ENCODE measurements at regions not wholly inside any gene's neighbourhood (a gene's known extent, or its start where the extent isn't known, plus 50 kb on each side); places are given as distances from the start of the nearest gene placed in this dataset.

- FAIRE-seq (no peak), DNase-seq (no peak)
- intact Hi-C loops (cut with DNase I): no loop called here
Measured at GRCh38 chr12:40172879-40173278, 51.9 kb upstream of the LRRK2 start.

GRCh38 chr12:40171501-40171900 lies 53.3 kb upstream of the LRRK2 start:
- no peak overlapping the region for H3K27ac ChIP-seq (ENCODE audit: low read depth in 2 of 2, low read length in 2 of 2)
- intact Hi-C loops (cut with DNase I): no loop called here
- no peak for TF ChIP-seq CTCF (IDR thresholded peaks at IDR 0.05; ENCODE audit: borderline replicate concordance, extremely low read depth, insufficient read depth)
- DNase-seq (no peak), FAIRE-seq (no peak)
- no peaks in the 10 kb centered on the region for H3K9me3 ChIP-seq (ENCODE audit: control insufficient read depth in 2 of 3, insufficient read depth in 1 of 3, low read length in 3 of 3)
- H3K36me3 ChIP-seq (ENCODE audit: control insufficient read depth in 2 of 3, insufficient read depth in 3 of 3, low read length in 3 of 3): no peaks in the 10 kb centered on the region
- no peaks in the 10 kb centered on the region for H3K27me3 ChIP-seq (ENCODE audit: control insufficient read depth, insufficient read depth, low read length)
- H3K4me3 ChIP-seq (ENCODE audit: low read length in 3 of 3): no peak overlapping the region
- no peak overlapping the region for H3K9ac ChIP-seq (ENCODE audit: low read length in 3 of 3)
- no peaks in the 10 kb centered on the region for H3K4me1 ChIP-seq (ENCODE audit: control insufficient read depth in 2 of 3, insufficient read depth in 2 of 3, low read depth in 1 of 3, low read length in 3 of 3)

More at GRCh38 chr12:40172879-40173278, 51.9 kb upstream of the LRRK2 start:
- no peak overlapping the region for H3K9ac ChIP-seq (ENCODE audit: low read length in 3 of 3)
- H3K27me3 ChIP-seq (ENCODE audit: control insufficient read depth, insufficient read depth, low read length): no peaks in the 10 kb centered on the region
- H3K4me1 ChIP-seq (ENCODE audit: control insufficient read depth in 2 of 3, insufficient read depth in 2 of 3, low read depth in 1 of 3, low read length in 3 of 3): no peaks in the 10 kb centered on the region
- TF ChIP-seq CTCF (IDR thresholded peaks at IDR 0.05; ENCODE audit: borderline replicate concordance, extremely low read depth, insufficient read depth): no peak
- no peak overlapping the region for H3K27ac ChIP-seq (ENCODE audit: low read depth in 2 of 2, low read length in 2 of 2)
- no peak overlapping the region for H3K4me3 ChIP-seq (ENCODE audit: low read length in 3 of 3)
- no peaks in the 10 kb centered on the region for H3K9me3 ChIP-seq (ENCODE audit: control insufficient read depth in 2 of 3, insufficient read depth in 1 of 3, low read length in 3 of 3)
- H3K36me3 ChIP-seq (ENCODE audit: control insufficient read depth in 2 of 3, insufficient read depth in 3 of 3, low read length in 3 of 3): no peaks in the 10 kb centered on the region

- no peak overlapping the region for H3K9ac ChIP-seq (ENCODE audit: low read length in 3 of 3)
- no peak for TF ChIP-seq CTCF (IDR thresholded peaks at IDR 0.05; ENCODE audit: borderline replicate concordance, extremely low read depth, insufficient read depth)
- no peaks in the 10 kb centered on the region for H3K4me1 ChIP-seq (ENCODE audit: control insufficient read depth in 2 of 3, insufficient read depth in 2 of 3, low read depth in 1 of 3, low read length in 3 of 3)
- DNase-seq (no peak), FAIRE-seq (no peak)
- H3K27ac ChIP-seq (ENCODE audit: low read depth in 2 of 2, low read length in 2 of 2): no peak overlapping the region
- intact Hi-C loops (cut with DNase I): no loop called here
- H3K4me3 ChIP-seq (ENCODE audit: low read length in 3 of 3): no peak overlapping the region
- H3K36me3 ChIP-seq (ENCODE audit: control insufficient read depth in 2 of 3, insufficient read depth in 3 of 3, low read length in 3 of 3): no peaks in the 10 kb centered on the region
- no peaks in the 10 kb centered on the region for H3K27me3 ChIP-seq (ENCODE audit: control insufficient read depth, insufficient read depth, low read length)
- H3K9me3 ChIP-seq (ENCODE audit: control insufficient read depth in 2 of 3, insufficient read depth in 1 of 3, low read length in 3 of 3): no peaks in the 10 kb centered on the region
Measured at GRCh38 chr12:40171066-40171465, 53.7 kb upstream of the LRRK2 start.

- Histone ChIP-seq H3K4me3 (ENCODE audit: low read length in 3 of 3) (no peak overlapping the region), H3K27me3 (ENCODE audit: control insufficient read depth, insufficient read depth, low read length) (no peaks in the 10 kb centered on the region), H3K36me3 (ENCODE audit: control insufficient read depth in 2 of 3, insufficient read depth in 3 of 3, low read length in 3 of 3) (no peaks in the 10 kb centered on the region), H3K9ac (ENCODE audit: low read length in 3 of 3) (no peak overlapping the region), H3K4me1 (ENCODE audit: control insufficient read depth in 2 of 3, insufficient read depth in 2 of 3, low read depth in 1 of 3, low read length in 3 of 3) (no peaks in the 10 kb centered on the region), H3K9me3 (ENCODE audit: control insufficient read depth in 2 of 3, insufficient read depth in 1 of 3, low read length in 3 of 3) (no peaks in the 10 kb centered on the region), H3K27ac (ENCODE audit: low read depth in 2 of 2, low read length in 2 of 2) (no peak overlapping the region)
- no peak for DNase-seq
- intact Hi-C loops (cut with DNase I): no loop called here
- TF ChIP-seq CTCF (IDR thresholded peaks at IDR 0.05; ENCODE audit: borderline replicate concordance, extremely low read depth, insufficient read depth): no peak
- no peak for FAIRE-seq
Measured at GRCh38 chr12:40170593-40170992, 54.2 kb upstream of the LRRK2 start.
